Sigmoid colon (tissue), 6 donors: ENCODE measurements at regions not wholly inside any gene's neighbourhood (a gene's known extent, or its start where the extent isn't known, plus 50 kb on each side); places are given as distances from the start of the nearest gene placed in this dataset.

Experiments
- DNase-seq: peaks from one replicate; pipeline ENCODE4 v3.0.0-alpha.2; 2019
- H3K27ac ChIP-seq, 4 donors: fragments of 200-600 bp; sonication (generic); one replicate each; pipeline ENCODE4 v1.5.1; 2016 to 2019; ENCODE audit warnings: mild to moderate bottlenecking in 1 of 4
- H3K27me3 ChIP-seq, 3 donors: fragments of 200-600 bp; sonication (generic); one replicate each; pipeline ENCODE4 v1.5.1; 2019; ENCODE audit warnings: mild to moderate bottlenecking in 1 of 3
- H3K36me3 ChIP-seq, 4 donors: fragments of 200-600 bp; sonication (generic); one replicate each; pipeline ENCODE4 v1.5.1; 2016 to 2019
- H3K4me1 ChIP-seq, 4 donors: fragments of 200-600 bp; sonication (generic); one replicate each; pipeline ENCODE4 v1.5.1; 2017 to 2019
- H3K4me3 ChIP-seq, 4 donors: fragments of 200-600 bp; sonication (generic); one replicate each; pipeline ENCODE4 v1.5.1; 2017 to 2019; ENCODE audit warnings: mild to moderate bottlenecking in 2 of 4, moderate library complexity in 1 of 4
- H3K9me3 ChIP-seq, 4 donors: fragments of 200-600 bp in 3 of 4; sonication (generic) in 3 of 4; one replicate each; pipeline versions ENCODE4 v1.5.1 to v1.6.1; 2013 to 2019
- EP300 ChIP-seq, 4 donors: sonication (generic); formaldehyde crosslinking; IDR thresholded peaks; one replicate each; pipeline ENCODE4 v1.6.1; 2017; ENCODE audit warnings: antibody characterized with exemption in 4 of 4
- POLR2A ChIP-seq, 2 donors: fragments of 450-650 bp; IDR thresholded peaks; one replicate each; pipeline ENCODE4 v1.6.1; 2016; ENCODE audit warnings: antibody characterized with exemption in 2 of 2, mild to moderate bottlenecking in 2 of 2, moderate library complexity in 2 of 2
- POLR2AphosphoS5 ChIP-seq, 4 donors: sonication (generic); formaldehyde crosslinking; IDR thresholded peaks; one replicate each; pipeline ENCODE4 v1.6.1; 2017; ENCODE audit warnings: antibody characterized with exemption in 4 of 4
- WGBS, 2 donors: extraction: QIAGEN DNeasy Blood & Tissue Kit; methylation state at CpG; one replicate each; pipeline ENCODE4 v1.1.7; 2013; 5-methylcytosine and 5-hydroxymethylcytosine counted together
- intact Hi-C: fragments of 100-400 bp; cut with DNase I; formaldehyde crosslinking; loops from one replicate; pipeline ENCODE4 v1.15.1; 2023
- TF ChIP-seq, protein P1 (sequence below), 4 experiments: fragments of 450-650 bp in 3 of 4; fragments of 200-600 bp in 1 of 4; IDR thresholded peaks; one replicate each; pipeline ENCODE4 v1.5.1; 2016 to 2019; ENCODE audit warnings: antibody characterized with exemption in 4 of 4, mild to moderate bottlenecking in 3 of 4, moderate library complexity in 2 of 4
- donor health status: healthy with polysubstance abuse.
- donor health status: healthy.

- no peak for DNase-seq
- Histone ChIP-seq H3K9me3 (peaks cover 0 to 5% (median 0%) of the 10 kb centered on the region in 4 donors), H3K27me3 (no peaks in the 10 kb centered on the region), H3K36me3 (no peaks in the 10 kb centered on the region), H3K4me3 (no peak overlapping the region), H3K27ac (no peak overlapping the region), H3K4me1 (no peaks in the 10 kb centered on the region)
- WGBS, 2 donors = 81 to 82% methylated on average over 7 of the region's 7 CpGs
- TF ChIP-seq, protein P1, sequence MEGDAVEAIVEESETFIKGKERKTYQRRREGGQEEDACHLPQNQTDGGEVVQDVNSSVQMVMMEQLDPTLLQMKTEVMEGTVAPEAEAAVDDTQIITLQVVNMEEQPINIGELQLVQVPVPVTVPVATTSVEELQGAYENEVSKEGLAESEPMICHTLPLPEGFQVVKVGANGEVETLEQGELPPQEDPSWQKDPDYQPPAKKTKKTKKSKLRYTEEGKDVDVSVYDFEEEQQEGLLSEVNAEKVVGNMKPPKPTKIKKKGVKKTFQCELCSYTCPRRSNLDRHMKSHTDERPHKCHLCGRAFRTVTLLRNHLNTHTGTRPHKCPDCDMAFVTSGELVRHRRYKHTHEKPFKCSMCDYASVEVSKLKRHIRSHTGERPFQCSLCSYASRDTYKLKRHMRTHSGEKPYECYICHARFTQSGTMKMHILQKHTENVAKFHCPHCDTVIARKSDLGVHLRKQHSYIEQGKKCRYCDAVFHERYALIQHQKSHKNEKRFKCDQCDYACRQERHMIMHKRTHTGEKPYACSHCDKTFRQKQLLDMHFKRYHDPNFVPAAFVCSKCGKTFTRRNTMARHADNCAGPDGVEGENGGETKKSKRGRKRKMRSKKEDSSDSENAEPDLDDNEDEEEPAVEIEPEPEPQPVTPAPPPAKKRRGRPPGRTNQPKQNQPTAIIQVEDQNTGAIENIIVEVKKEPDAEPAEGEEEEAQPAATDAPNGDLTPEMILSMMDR (IDR thresholded peaks at IDR 0.05) = no peak
- TF ChIP-seq POLR2AphosphoS5 (IDR thresholded peaks at IDR 0.05) = no peak
- intact Hi-C loops = no loop called here
Measured at GRCh38 chr6:947235-947934, 254.4 kb upstream of the EXOC2 start.

DNA sequence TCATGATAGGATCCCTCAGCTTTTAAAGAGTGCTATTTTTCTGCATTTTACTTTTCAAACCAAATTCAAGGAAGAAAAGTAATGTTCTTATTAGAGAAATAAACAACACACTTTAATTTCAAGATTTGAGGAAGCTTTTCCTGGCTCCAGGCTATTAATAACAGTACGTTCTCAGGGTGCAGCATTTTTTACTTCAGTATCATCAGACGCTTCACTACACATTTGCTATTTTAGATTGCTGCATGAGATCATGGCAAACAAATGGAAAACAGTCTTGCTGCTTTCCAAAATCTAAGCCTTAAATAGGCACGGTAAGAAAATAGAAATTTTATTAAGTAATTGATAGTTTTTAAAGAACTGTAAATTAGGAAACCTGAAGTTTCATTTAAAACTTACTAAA is 253.6 kb upstream of the EXOC2 start:
- intact Hi-C loops = no loop called here
- no peak for DNase-seq
- Histone ChIP-seq H3K36me3 (no peaks in the 10 kb centered on the region), H3K4me3 (no peak overlapping the region), H3K27ac (no peak overlapping the region), H3K9me3 (peaks cover 0 to 5% (median 0%) of the 10 kb centered on the region in 4 donors), H3K27me3 (no peaks in the 10 kb centered on the region), H3K4me1 (no peaks in the 10 kb centered on the region)
- TF ChIP-seq EP300 (IDR thresholded peaks at IDR 0.05) = no peak
- TF ChIP-seq, protein P1 (IDR thresholded peaks at IDR 0.05) = no peak
- TF ChIP-seq POLR2AphosphoS5 (IDR thresholded peaks at IDR 0.05) = no peak
- no peak for TF ChIP-seq POLR2A (IDR thresholded peaks at IDR 0.05)
- WGBS, 2 donors = 68 to 80% methylated on average over 3 of the region's 3 CpGs

DNA sequence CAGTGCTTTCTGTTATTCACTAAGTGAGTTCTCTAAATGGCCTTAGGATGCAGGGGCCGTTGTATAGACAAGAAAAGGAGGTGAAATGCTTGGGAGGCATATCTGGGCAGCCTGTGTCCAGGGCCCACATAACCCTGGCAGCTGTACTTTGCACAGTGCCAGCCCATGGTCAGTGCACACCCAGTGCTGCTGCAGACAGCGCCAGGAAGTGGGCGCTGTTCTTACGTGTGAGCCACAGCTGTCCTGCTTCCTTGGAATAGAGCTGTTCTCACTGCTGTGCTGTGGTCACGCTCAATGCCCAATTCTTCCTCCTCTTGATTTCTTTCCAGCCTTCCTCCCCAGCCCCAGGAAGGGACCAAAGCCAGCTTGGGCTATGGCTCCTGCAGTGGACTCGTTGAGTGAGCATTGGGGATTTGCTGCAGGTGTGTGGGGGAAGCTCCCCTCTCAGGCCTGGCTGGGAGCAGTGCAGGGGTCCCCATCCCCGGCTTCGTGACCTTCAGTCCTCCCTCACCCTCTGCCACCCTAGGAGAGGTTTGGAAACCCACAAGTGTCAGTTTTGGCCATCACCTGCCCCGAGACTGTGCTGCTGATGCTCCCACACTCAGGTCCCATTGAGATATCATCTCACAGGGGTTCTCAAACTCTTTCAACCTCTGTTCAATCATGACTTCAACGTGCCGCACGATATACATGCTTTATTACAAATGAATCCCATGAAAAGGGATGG is 246.8 kb upstream of the EXOC2 start:
- intact Hi-C loops = no loop called here
- TF ChIP-seq POLR2AphosphoS5 (IDR thresholded peaks at IDR 0.05) (no peak), EP300 (IDR thresholded peaks at IDR 0.05) (no peak), POLR2A (IDR thresholded peaks at IDR 0.05) (no peak)
- TF ChIP-seq, protein P1 (IDR thresholded peaks at IDR 0.05) = no peak

DNA sequence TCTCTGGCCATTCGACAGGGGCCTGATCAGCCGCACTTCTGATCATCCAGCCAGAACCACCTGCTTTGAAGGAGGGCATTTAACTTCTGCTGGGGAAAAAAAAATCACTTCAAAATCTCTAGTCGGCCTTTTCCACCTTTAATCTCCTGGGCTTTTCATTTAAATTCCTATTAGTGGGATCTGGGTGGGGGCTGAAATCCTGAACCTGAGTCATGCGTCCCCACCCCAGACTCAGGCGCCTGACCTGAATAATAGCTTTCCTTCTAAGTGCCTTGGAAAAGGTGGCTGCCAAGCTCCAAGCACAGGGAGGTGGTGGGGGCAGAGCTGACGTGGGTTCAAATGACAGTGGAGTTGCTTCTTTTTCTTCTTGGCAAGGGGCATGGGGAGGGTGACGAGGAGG is 246.0 kb upstream of the EXOC2 start:
- 82 to 86% methylated on average over 7 of the region's 7 CpGs for whole genome bisulfite sequencing, 2 donors
- no peaks in the 10 kb centered on the region for H3K27me3 ChIP-seq
- no peak for DNase-seq
- intact Hi-C loops = no loop called here
- H3K9me3 ChIP-seq = no peaks in the 10 kb centered on the region
- no peaks in the 10 kb centered on the region for H3K4me1 ChIP-seq
- no peak for TF ChIP-seq POLR2AphosphoS5 (IDR thresholded peaks at IDR 0.05)
- H3K36me3 ChIP-seq = no peaks in the 10 kb centered on the region
- no peak overlapping the region for H3K27ac ChIP-seq
- no peak overlapping the region for H3K4me3 ChIP-seq

More for the DNA sequence above, 246.8 kb upstream of the EXOC2 start:
- no peaks in the 10 kb centered on the region for H3K36me3 ChIP-seq
- H3K27ac ChIP-seq = no peak overlapping the region
- no peaks in the 10 kb centered on the region for H3K4me1 ChIP-seq
- WGBS, 2 donors = 79 to 84% methylated on average over 12 of the region's 12 CpGs
- DNase-seq = no peak
- peaks cover 0 to 5% (median 0%) of the 10 kb centered on the region in 4 donors for H3K9me3 ChIP-seq
- H3K4me3 ChIP-seq = no peak overlapping the region
- no peaks in the 10 kb centered on the region for H3K27me3 ChIP-seq

GRCh38 chr6:938271-938905 is 245.4 kb upstream of the EXOC2 start:
- H3K4me1 ChIP-seq = no peaks in the 10 kb centered on the region
- DNase-seq = no peak
- H3K4me3 ChIP-seq = no peak overlapping the region
- H3K27me3 ChIP-seq = no peaks in the 10 kb centered on the region
- intact Hi-C loops = no loop called here
- 87 to 90% methylated on average over 16 of the region's 16 CpGs for WGBS, 2 donors
- H3K27ac ChIP-seq = no peak overlapping the region
- H3K9me3 ChIP-seq = no peaks in the 10 kb centered on the region
- TF ChIP-seq, protein P1 (IDR thresholded peaks at IDR 0.05) = no peak
- no peak for TF ChIP-seq POLR2AphosphoS5 (IDR thresholded peaks at IDR 0.05)
- no peak for TF ChIP-seq POLR2A (IDR thresholded peaks at IDR 0.05)
- no peak for TF ChIP-seq EP300 (IDR thresholded peaks at IDR 0.05)
- no peaks in the 10 kb centered on the region for H3K36me3 ChIP-seq
